Skeletal muscle cell (primary cell): ENCODE measurements at regions not wholly inside any gene's neighbourhood (a gene's known extent, or its start where the extent isn't known, plus 50 kb on each side); places are given as distances from the start of the nearest gene placed in this dataset.
"Not testable (repeated sequence)": the region's sequence is repeated elsewhere in the genome, so short reads cannot be mapped to it uniquely, and the experiment has no call there.

Source experiments
- DNase-seq: peaks from one replicate; pipeline ENCODE4 v3.0.0-alpha.2; 2010; ENCODE audit warnings: low read depth
- H3K4me3 ChIP-seq: 2 replicates; pipeline ENCODE4 v1.5.1; 2011; ENCODE audit warnings: low read depth, mild to moderate bottlenecking, control low read depth, low read length, moderate library complexity

GRCh38 chr9:767061-767561, 74.4 kb upstream of the DMRT1 start:
- H3K4me3 ChIP-seq, DNase-seq: not testable (repeated sequence)

GRCh38 chr9:776086-776485, 65.4 kb upstream of the DMRT1 start:
- H3K4me3 ChIP-seq: no peak overlapping the region
- DNase-seq: no peak

GRCh38 chr9:777978-778377, 63.5 kb upstream of the DMRT1 start:
- DNase-seq: no peak
- no peak overlapping the region for H3K4me3 ChIP-seq

GRCh38 chr9:784202-784601, 57.3 kb upstream of the DMRT1 start:
- H3K4me3 ChIP-seq: no peak overlapping the region
- DNase-seq: no peak

GRCh38 chr9:784916-785315, 56.6 kb upstream of the DMRT1 start:
- no peak for DNase-seq
- no peak overlapping the region for H3K4me3 ChIP-seq

- no peak for DNase-seq
- H3K4me3 ChIP-seq: no peak overlapping the region
These were observed 55.5 kb upstream of the DMRT1 start for GRCh38 chr9:785997-786396.

- no peak overlapping the region for H3K4me3 ChIP-seq
- no peak for DNase-seq
These were observed 55.1 kb upstream of the DMRT1 start for GRCh38 chr9:786405-786804.

- no peak for DNase-seq
- H3K4me3 ChIP-seq: no peak overlapping the region
These were observed 52.7 kb upstream of the DMRT1 start for GRCh38 chr9:788777-789176.
